GM21528 (cell line): ENCODE measurements at regions not wholly inside any gene's neighbourhood (a gene's known extent, or its start where the extent isn't known, plus 50 kb on each side); places are given as distances from the start of the nearest gene placed in this dataset.

ENCODE experiments used
- ATAC-seq: cut with Tn5 transposase; IDR thresholded peaks from one replicate; pipeline ENCODE4 v1.9.1; 2021; ENCODE audit warnings: mild to moderate bottlenecking, moderate library complexity; ENCODE audit not compliant: unreplicated experiment, low FRiP score

DNA sequence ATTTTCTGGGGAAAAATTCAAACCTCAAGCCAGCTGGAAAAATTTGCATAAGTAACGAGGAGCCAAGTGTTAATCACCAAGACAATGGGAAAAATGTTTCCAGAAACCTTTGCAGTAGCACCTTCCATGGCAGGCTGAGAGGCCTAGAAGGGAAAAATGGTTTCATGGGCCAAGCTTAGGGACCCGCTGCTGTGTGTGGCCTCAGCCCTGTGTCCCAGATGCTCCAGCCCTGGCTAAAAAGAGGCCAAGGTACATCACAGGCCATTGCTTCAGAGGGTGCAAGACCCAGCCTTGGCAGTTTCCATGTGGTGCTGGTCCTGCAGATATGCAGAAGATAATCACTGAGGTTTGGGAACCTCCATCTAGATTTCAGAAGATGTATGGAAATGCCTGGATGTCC, 98.3 kb upstream of the NWD2 start:
- no peak for ATAC-seq

DNA sequence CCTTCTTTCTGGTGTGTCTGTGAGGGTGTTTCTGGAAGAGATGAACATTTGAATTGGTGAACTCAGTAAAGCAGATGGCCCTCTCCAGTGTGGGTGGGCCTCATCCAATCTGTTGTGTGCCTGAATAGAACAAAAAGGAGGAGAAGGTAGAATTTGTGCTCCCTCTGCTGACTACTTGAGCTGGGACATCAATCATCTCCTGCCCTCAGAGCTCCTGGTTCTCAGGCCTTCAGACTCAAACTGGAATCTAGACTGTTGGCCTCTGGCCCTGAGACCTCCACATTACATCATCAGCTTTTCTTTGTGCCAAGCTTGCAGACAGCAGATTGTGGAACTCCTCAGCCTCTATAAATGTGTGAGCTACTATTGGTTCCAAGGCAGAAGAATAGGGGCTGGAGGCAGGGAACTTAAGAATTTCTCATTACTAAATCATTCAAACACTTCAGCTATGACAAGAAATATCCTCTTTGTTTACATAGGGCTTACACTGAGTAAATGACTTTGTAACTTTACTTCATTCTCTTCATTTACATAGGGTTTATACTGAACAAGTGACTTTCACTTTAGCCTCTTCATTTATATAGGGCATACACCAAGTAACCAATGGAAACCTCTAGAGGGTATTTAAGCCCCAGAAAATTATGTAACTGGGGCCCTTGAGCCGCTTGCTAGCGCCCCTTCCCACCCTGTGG, 86.9 kb upstream of the NWD2 start:
- no peak for ATAC-seq

DNA sequence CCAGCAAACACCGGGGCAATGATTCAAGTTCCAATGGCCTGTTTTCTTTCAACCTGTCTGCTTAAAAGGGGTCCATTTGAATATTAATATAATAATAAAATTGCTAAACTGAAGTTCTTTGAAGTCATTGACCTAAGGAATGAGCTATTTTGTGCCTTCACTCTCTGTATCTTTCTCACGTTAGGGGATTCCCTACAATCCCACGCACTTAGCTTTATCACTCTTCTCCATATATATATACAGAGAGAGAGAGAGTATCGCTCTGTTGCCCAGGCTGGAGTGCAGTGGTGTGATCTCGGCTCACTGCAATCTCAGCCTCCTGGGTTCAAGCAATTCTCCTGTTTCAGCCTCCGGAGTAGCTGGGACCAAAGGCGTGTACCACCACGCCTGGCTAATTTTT, 83.9 kb upstream of the NWD2 start:
- ATAC-seq, result no peak

DNA sequence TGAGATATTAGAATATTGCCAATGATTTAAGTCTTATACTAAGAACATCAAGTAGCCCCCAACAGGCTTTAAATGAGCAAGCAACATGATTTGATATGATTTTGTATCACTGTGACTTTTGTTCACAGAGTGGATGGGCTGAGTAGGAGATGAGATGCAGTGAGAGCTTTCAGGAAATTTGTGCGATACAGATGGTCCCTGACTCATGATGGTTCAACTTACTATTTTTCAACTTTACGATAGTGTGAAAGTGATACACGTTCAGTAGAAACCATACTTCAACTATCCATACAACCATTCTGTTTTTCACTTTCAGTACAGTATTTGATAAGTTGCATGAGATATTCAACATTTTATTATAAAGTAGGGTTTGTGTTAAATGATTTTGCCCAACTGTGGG, 78.7 kb upstream of the NWD2 start:
- ATAC-seq, result no peak

DNA sequence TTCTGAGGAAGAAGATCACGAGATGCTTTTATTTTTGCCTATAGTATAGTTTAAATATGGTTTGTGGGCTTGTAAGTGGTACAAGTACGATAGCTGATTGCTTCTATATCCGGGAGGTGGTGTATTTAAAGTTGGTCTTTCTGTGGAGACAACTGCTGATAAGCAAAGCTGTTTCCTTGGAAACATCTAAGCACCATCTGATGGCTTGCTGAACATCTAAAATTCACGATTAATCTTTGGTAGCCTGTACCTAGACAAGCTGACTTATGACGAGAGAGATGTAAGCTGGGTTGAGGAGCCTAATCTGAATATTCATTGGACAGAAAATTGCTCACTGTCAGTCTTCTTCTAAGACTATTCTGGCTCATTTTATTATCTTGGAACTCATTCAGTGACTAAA, 74.6 kb upstream of the NWD2 start:
- no peak for ATAC-seq

DNA sequence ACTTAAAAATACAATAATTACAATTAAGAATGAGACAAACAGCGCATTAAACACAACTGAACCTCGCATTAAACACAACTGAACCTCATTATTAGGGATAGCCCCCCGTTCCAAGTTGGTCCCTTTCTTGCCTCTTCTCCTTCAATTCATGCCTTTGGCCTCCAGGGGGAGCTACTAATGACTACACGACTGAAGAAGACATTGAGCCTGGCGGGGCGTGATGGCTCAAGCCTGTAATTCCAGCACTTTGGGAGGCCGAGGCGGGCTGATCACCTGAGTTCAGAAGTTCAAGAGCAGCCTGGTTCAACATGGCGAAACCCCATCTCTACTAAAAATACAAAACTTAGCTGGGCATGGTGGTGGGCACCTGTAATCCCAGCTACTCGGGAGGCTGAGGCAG, 56.4 kb upstream of the NWD2 start:
- ATAC-seq, result no peak
